Fibroblast of skin of right biceps (primary cell): ENCODE measurements at regions not wholly inside any gene's neighbourhood (a gene's known extent, or its start where the extent isn't known, plus 50 kb on each side); places are given as distances from the start of the nearest gene placed in this dataset.
"Not testable (repeated sequence)": the region's sequence is repeated elsewhere in the genome, so short reads cannot be mapped to it uniquely, and the experiment has no call there.

Experiments used
- DNase-seq: peaks from one replicate; pipeline ENCODE4 v3.0.0-alpha.2; 2013

DNA sequence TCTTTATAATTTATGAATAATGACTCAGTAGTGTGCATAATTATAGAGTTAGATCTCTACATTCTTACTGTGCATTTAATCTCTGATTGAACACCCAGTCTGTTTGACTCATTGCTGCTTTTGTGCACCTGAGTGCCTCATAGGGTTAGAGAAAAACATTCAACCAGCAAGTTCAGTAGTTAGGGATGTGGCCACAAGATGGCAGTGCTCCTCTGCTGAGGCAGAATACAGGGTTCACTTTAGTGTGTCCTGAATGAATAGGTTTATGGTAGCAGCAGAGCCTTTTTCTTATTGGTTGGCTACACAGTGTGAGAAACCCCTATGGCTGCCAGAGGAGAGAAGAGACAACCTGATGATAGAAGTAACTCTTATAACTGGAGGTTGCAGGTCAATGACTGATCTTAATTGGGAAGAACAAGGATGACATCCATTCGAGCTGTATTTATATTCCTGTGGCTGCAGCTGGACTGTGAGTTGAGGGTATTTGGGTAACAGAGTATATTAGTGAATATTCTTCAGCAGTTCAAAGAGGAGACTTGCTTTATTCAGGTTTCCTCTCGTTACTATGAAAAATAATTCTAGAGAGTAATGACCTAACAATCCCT, 194.9 kb upstream of the OR4E1 start:
- peak; percentile 32 for DNase-seq

DNA sequence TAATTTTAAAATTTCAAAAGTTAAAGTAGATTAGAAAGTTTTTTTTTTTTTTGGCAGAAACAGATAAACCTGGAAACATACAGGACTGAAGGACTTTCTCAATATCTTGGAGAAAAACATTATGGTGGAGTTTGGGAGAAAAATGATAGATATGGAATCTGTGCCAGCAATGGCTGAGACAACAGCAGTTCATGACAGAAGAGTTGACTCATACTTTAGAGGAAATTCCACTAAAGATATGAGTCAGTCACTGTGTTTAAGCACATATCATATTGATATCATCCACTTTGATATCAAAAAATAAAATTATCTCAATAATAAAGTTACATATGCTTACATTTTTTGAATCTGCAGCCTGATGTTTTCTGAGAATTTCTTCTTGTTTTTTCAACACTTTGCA, 193.9 kb upstream of the OR4E1 start:
- DNase-seq = peak; percentile 52

DNA sequence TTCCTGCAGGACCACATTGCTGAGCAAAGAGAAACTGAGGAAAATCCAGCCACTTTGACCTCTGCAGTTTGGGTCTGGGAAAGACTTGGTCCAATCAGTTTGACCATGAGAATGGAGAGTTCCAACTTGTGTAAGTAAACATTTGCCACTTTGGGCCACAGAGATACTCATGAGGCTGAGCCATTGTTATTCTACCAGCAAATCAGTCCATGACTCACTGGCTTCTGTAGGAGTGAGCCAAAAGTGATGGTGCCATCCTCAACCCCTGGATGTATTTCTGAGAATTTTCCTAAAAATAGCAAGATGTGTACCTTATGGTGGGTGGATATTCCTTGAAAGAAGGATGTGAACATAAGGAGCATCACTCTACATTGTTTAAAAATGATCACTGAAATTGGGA, 192.9 kb upstream of the OR4E1 start:
- no peak for DNase-seq

DNA sequence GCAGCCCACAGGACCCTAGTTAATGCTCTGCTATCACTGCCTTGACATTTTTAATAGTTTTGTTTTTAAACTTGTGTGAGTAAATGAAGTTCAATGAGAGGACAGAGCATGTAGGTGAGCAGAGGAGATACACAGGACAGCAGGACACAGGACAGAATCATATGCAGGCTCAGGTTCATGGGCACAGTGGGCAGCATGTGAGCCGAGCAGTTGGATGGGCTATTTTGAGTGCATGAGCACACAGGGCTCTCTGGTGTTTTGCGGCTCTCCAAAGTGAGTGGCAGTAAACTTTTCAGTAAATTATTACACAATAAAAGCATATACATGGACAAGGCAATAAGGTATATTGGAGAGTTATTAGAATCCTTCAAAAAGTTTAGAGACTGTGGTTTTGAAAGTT, 189.7 kb upstream of the OR4E1 start:
- no peak for DNase-seq

DNA sequence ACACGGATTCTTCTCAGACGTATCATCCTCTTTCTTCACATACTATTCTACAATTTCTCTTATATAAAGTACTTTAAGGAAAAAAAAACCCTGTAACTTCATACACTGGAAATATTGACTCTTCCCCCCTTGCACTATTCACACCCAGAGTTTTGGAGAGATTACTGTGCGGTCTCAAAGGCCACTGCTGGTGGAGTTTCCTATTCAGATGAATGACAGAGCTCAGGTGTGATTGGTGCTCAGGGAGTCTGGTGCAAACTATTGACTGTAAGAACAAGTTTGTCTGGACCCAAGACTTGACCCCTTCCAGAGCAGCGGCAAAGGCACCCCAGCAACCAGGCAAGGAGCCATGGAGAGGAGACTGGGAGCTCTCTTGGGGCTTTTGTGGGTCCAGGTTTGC, 187.5 kb upstream of the OR4E1 start:
- DNase-seq = no peak

DNA sequence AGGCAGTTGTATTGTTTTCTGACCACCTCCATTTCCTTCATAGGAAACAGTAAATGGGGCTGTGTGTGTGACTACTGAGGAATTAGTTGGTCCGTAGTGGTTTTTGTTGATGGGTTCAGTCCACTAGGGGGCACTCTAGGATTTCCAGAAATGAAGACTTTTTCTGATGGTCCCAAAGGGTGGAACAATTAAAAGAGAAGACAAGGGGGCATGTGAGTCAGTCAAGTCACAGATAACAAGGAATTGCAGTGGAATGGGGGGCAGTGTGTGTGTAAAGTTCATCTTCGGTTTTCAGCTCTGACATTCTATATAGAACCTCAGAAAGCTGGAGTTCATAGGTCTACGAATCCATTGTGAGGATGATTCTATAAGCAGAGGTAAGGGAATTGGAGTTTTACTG, 186.6 kb upstream of the OR4E1 start:
- peak; percentile 10 for DNase-seq

DNA sequence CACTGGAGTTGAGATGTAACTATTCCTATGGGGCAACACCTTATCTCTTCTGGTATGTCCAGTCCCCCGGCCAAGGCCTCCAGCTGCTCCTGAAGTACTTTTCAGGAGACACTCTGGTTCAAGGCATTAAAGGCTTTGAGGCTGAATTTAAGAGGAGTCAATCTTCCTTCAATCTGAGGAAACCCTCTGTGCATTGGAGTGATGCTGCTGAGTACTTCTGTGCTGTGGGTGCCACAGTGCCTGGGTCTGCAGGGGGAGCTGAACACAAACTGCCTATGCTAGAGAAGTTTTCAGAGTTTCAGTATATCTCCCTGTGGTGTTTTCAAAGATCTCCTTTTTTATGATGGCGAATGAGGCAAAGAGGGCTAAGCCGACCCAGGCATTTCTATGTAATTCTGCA, 179.2 kb upstream of the OR4E1 start:
- no peak for DNase-seq

DNA sequence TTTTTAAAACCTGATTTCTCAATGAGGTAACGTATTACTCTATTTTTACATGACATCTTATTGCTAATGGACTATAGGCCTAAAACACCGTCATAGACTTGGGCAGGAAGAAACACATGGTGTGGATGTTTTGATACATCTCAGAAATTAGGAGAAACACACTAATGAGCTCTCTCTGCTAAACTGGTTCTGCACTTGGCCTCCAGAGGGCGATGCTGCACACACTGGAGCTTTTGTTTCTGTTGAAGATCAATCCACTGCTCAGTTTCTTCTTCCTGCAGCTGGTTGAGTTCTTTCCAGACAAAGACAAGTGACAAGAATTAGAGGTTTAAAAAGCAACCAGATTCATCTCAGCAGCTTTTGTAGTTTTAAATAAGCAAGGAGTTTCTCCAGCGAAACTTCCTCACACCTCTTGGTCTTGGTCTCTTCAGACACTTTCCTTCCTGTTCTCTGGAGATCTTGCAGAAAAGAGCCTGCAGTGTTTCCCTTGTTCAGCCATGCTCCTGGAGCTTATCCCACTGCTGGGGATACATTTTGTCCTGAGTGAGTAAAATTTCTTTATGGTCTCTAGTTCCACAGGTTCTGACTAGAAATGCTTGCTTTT, 178.5 kb upstream of the OR4E1 start:
- peak; percentile 15 for DNase-seq

DNA sequence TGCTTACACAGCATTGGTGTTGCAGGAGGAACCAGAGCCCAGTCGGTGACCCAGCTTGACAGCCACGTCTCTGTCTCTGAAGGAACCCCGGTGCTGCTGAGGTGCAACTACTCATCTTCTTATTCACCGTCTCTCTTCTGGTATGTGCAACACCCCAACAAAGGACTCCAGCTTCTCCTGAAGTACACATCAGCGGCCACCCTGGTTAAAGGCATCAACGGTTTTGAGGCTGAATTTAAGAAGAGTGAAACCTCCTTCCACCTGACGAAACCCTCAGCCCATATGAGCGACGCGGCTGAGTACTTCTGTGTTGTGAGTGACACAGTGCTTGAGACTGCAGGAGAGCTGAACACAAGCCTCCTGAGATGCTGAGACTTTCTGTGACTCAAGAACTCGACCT, 173.3 kb upstream of the OR4E1 start:
- DNase-seq = not testable (repeated sequence)

DNA sequence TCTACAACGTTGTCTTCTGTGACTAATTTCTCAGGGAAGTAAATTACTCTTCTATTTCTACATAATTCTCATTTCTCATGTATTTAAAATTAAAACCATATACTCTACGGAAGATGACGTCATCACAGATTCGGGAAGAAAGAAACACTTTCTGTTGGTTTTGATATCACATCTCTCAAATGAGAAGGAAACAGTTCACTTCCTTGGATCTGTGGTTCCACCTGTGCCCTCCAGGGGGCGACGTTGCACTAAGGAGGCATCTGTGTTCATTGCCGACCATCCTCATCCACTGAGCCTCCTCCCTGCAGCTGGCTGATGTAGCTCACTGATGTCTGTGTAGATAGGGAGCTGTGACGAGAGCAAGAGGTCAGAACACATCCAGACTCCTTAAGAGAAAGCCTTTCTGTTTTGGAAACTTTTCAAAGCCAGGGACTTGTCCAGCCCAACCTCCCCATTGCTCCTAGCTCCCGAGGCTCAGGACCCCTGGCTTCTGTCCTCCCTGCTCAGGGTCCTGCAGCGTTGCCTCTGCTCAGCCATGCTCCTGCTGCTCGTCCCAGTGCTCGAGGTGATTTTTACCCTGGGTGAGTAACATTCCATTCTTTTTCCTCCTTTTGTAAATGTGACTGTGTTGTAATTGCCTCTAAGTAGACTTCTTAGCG, 172.7 kb upstream of the OR4E1 start:
- DNase-seq = peak; percentile 5

DNA sequence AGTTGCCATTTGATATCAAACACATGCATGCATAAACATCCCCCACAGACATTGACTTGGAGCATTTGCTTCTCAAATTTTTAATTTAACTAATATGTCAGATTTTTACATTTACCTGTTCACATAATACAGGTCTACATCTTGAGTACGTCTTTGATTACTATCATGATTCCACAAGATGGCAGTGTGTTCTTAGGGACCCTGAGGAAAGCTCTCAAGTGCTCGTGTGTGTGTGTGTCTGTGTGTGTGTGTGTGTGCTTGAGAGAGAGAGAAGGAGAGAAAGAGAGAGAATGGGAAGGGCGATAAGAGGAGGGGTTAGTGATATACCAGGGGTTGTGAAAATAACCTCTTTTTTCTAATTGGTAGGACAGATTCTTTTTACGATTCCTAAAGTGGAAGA, 167.1 kb upstream of the OR4E1 start:
- DNase-seq = no peak

DNA sequence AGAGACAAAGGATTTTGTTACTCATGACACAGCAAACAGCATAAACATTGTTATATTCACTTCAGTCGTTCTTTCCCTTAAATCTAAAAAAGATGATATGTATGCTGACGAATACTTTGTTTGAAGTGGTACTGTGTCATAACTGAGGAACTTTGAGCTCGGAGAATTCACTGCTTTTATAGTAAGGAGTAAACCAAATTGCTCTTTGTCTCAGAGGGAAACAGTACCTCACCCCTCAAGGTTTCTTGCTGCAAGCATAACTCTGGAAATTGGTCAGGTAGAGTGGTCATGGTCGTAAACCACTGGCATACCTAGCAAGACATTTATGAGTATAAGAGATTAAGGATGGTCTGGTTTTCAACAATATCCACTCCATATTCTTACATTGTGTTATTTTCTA, 160.2 kb upstream of the OR4E1 start:
- DNase-seq = no peak

DNA sequence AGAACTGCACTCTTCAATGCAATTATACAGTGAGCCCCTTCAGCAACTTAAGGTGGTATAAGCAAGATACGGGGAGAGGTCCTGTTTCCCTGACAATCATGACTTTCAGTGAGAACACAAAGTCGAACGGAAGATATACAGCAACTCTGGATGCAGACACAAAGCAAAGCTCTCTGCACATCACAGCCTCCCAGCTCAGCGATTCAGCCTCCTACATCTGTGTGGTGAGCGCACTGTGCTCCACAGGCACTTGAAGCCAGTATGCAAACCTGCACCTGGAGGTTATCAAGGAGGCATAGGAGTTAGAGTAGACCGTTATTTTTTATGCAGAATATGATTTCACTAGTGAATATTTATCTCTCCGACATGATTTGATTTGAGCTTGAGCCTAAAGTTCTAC, 152.2 kb upstream of the OR4E1 start:
- no peak for DNase-seq

DNA sequence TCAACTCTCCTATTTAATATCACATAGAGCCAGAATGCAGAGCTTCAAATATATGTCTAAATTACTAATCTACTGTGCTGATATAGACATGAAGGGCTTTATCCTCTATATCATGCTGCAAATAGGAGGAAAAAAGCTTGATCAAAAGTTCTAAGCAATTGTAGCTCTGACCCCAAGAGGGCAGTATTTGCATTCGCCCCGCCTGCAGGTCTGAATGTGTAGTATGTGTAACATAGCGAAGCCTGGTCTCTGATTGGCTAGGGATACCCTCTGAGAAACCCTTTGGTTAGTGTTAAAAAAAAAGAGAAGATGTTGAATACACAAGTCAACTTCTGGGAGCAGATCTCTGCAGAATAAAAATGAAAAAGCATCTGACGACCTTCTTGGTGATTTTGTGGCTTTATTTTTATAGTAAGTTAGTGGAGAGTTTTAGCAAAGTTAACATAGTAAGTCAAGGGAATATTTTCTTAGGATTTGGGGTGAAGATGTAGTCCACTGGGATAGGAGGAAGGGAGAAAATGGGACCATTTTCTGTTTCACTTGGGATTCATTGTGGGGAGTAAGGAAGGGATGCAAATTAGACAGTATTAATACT, 151.6 kb upstream of the OR4E1 start:
- DNase-seq = peak; percentile 4

DNA sequence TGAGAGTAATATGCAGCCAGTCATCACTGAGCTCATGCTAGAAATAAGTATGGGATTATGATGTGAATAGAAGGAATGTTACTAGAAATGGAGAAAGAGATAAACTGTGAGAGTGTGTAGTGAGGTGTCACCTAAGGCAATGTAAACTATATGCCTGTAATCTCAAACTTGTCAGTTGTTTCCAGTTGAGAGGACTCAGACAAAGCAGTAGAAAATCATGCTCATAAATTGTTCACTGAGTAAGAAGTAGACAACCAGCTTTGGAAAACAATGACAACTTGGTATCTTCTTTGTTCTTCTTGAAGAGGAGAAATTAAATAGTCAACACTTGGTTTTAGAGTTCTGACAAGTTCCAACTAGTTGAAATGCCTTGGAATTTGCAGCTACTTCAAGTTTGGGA, 148.5 kb upstream of the OR4E1 start:
- DNase-seq = no peak

DNA sequence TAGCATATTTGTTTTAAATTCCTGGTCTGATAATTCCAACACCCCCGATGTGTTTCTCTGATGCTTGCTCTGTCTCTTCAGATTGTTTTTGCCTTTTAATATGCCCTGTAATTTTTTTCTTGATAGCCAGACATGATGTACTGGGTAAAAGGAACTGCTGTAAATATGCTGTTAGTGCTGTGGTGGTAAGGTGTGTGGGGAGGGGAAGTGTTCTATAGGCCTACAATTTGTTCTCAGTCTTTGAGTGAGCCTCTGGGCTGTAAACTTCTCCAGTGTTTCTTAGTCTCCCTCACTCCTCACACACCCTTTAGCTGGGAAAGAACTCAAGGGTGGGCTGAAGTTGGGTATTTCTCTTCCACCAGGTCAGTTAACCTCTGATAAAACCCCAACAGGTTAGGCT, 147.0 kb upstream of the OR4E1 start:
- DNase-seq = no peak

DNA sequence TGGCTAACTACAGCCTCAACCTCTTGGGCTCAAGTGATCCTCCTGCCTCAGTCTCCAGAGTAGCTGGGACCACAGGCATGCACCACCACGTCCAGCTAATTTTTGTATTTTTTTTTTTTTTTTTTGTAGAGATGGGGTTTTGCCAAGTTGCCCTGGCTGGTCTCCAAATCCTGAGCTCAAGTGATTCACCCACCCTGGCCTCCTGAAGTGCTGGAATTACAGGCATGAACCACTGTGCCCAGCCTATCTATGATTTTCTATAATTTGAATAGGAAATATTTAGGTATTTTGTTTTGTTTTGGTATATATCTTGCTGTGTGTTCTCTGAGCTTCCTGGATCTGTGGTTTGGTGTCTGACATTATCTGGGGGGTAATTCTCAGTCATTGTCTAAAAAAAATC, 146.3 kb upstream of the OR4E1 start:
- DNase-seq = not testable (repeated sequence)

DNA sequence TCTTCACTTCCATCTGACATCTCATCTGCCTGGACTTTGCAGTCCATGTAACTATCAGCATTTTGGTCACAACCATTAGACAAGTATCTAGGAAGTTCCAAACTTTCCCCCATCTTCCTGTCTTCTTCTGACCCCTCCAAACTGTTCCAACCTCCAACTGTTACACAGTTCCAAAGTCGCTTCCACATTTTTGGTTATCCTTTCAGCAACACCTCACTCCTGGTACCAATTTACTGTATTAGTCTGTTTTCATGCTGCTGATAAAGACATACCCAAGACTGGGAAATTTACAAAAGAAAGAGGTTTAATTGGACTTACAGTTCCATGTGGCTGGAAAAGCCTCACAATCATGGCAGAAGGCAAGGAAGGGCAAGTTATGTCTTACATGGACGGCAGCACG, 143.4 kb upstream of the OR4E1 start:
- DNase-seq = not testable (repeated sequence)

DNA sequence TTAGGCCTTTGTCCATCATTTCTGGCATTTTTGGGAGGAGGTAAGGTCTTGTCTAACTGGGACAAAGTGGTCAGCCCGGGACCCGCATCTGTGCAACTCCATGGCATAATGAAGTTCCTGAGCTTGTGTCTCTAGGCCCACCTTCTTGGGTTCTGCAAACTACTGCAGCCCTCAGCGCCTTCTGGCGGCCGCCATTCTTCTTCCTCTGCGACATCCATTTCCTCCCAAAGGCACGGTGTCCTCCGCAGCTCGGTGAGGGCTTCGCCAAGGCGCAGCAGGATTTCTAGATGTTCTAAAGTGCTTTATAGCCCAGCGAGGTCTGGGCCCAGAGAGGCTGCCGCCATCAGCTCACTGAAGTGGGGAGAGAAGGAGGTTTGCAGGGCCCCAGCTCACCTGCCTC, 134.4 kb upstream of the OR4E1 start:
- no peak for DNase-seq

DNA sequence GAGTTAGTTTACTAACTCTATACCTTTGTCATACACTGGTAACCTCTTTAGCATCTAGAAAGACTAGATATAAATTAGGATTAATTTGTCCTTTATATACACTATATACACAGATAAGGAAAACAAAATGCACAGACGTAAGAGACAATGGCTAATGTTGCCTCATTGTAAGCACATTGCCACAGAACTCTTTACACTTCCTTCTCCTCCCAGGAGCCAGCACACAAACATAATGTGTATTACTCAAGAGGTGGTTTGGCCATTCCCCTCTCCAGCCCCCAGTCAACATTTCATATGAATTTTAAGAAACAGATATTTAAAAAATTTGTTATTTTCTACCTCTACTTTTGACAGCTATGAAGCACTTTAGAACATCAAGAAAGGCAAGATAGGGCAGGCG, 131.4 kb upstream of the OR4E1 start:
- DNase-seq = no peak

DNA sequence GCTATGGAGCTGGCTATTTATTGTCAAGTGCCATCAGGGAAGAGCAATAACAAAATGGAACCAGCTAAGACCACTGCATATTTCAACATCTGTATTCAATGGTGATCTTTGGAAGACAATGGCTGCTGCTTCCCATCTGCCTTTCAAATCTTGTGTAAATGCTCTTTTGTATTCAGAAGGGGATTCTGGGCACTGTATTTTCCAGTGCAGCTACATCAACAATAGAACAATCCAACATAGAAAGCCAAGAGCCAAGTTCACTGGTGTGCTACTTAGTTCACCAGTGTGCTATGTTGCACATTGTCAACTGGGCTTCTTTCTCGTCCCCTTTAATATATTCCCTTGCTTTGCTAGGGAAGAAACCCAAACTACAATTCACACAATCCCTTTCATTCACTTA, 128.8 kb upstream of the OR4E1 start:
- no peak for DNase-seq

DNA sequence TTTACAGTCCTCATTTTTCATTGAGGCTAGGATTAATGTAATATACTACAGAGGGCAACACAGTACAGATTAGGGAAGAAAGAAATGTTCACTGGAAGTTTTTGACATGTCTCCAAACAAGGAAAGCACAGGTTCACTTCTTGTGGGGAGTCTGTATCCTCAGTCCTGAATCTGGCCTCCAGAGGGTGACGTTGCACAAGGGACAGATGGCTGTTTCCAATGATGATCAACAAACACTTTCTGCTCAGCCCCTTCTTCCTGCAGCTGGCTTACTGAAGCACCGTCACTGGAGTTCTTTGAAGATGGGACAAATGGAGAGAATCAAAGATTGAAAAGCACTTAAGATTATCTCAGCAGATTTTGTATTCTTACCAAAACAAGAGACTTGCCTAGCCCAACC, 123.3 kb upstream of the OR4E1 start:
- no peak for DNase-seq

DNA sequence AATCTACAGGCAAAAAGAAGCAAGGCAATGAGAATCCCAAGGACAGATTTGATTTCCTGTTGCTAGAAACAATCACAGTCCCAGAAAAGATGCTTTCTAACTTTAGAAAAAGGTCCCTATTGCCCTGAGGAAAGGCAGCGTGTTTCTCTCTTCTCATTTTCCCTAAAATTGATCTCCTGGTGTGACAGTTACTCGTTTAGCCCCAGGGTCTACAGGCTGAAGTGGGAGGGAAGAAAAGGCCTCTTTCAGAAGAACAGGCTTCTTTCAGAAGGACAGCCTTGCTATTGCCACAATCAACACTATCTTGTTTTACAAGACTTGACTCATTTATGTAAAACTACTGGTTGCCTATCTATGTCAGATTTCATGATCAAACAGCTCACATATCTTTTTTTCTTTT, 121.8 kb upstream of the OR4E1 start:
- DNase-seq = no peak

DNA sequence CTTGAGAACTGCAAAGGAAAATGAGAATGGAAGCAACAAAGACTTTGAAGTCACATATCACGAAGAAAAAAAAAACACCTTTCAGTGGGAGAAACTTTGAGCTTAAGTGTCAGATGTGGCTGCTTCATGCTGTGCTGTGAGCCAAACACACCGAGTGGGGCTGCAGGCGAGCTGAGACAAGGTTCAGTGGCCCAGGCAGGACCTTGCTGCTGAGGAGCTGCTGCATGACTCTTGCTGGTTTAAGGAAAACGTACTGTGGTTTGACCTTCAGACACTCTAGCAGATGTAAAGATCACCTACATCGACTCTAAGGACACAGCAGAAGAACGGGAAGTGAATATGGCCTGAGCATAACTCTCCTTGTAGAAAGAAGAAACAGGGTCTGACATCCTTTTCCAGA, 118.1 kb upstream of the OR4E1 start:
- no peak for DNase-seq
